ENCODE measurements at regions not wholly inside any gene's neighbourhood (a gene's known extent, or its start where the extent isn't known, plus 50 kb on each side); places are given as distances from the start of the nearest gene placed in this dataset.

DNA sequence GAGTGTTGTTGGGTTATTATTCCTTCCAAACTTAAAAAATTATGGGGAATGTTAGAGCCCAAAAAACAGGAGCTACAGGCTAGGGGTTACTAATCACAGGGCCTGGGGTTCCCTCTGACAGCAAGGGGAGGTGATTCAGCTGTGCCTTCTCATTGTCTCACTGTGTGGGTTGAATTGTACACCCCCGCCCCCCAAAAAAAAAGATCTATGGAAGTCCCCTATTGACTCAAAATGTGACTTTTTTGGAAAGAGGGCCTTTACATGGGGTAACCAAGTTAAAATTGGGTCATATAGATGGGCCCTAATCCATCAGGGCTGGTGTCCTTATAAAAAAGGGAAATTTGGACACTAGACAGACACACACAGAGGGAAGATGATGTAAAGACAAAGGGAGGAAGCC, 190.2 kb downstream of the SOX9 start:
- TF ChIP-seq CTCF (IDR thresholded peaks at IDR 0.05): no peak
- no peak for ATAC-seq (ENCODE audit: low FRiP score)
- no peak for DNase-seq (ENCODE audit: low spot score)

GRCh38 chr17:72315122-72315913, 194.5 kb downstream of the SOX9 start:
- ATAC-seq (ENCODE audit: low FRiP score) (no peak), DNase-seq (ENCODE audit: low spot score) (no peak)
- no peak for TF ChIP-seq CTCF (IDR thresholded peaks at IDR 0.05)

GRCh38 chr17:72318131-72318530, 197.3 kb downstream of the SOX9 start:
- no peak for TF ChIP-seq CTCF (IDR thresholded peaks at IDR 0.05)
- no peak for ATAC-seq (ENCODE audit: low FRiP score)
- no peak for DNase-seq (ENCODE audit: low spot score)

DNA sequence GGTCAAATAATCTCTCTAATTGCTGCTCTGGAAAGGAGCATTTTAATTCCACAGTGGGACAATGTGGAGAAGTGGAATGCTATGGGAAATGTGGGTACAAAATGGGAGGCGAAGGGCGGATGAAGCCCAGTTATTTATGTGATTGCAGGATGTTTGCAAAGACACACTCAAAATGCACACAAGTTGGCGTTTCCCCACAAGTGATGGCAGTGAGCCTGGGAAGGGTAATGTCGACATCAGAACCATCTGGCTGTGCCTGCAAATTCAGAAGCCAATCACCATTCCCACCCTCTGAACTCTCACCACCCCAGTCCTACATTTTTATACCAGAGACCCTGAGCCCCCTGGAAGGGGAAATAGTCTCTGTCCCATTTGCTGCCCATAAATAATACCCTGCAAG, 201.1 kb downstream of the SOX9 start:
- no peak for DNase-seq (ENCODE audit: low spot score)
- TF ChIP-seq CTCF (IDR thresholded peaks at IDR 0.05): no peak
- ATAC-seq (ENCODE audit: low FRiP score): no peak

DNA sequence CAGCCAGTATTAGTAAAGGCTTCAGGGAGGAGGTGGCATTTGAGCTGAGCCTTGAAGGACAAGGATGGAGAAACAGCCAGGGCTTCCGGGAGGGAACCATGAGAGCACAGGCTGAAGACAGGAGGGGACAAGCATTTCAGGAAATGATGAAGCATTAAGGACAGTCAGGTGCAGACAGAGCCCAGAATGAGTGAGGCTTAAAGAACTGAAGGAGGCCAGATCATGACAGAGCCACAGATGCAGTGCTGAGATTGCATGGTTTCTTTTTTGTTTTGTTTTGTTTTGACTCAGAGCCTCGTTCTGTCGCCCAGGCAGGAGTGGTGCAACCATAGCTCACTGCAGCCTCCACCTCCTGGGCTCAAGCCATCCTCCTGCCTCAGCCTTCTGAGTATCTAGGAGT, 211.5 kb downstream of the SOX9 start:
- TF ChIP-seq CTCF (IDR thresholded peaks at IDR 0.05): no peak
- no peak for DNase-seq (ENCODE audit: low spot score)
- no peak for ATAC-seq (ENCODE audit: low FRiP score)

DNA sequence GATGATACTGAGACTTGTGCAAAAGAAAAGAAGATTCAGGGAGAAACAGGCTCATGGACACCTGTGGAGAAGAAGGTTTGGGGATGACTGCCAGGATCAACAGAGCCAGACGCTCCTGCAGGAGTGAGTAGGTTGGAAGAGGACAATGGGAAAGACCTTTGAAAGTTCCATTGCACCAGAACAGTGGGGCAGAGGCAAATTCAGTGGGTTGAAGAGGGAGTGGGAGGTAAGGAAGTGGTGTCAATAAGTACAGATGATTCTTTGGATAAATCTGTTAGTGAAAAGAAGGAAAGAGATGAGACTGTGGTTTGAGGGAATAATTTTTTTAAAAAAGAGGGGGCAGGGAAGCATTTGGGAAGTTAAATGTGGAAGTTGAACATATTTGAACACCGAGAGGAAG, 212.8 kb downstream of the SOX9 start:
- DNase-seq (ENCODE audit: low spot score) (no peak), ATAC-seq (ENCODE audit: low FRiP score) (no peak)
- no peak for TF ChIP-seq CTCF (IDR thresholded peaks at IDR 0.05)

GRCh38 chr17:72334205-72334604, 213.4 kb downstream of the SOX9 start:
- no peak for TF ChIP-seq CTCF (IDR thresholded peaks at IDR 0.05)

More at GRCh38 chr17:72334205-72334604, 213.4 kb downstream of the SOX9 start:
- ATAC-seq (ENCODE audit: low FRiP score) (no peak), DNase-seq (ENCODE audit: low spot score) (no peak)
